MCF 10A (cell line): ENCODE measurements at regions not wholly inside any gene's neighbourhood (a gene's known extent, or its start where the extent isn't known, plus 50 kb on each side); places are given as distances from the start of the nearest gene placed in this dataset.

Experiments
- BruUV-seq: library from RNA; stranded (reverse); fragments of 400-500 nt; replicated peaks from 2 replicates; lab custom pipeline; 2021; lab: Mats Ljungman, UMichigan
- CTCF ChIA-PET: fragments of 300-600 bp; sonication (Branson Sonifier 250); formaldehyde crosslinking; extraction: SDS; loops from one replicate; lab custom pipeline; 2021; ENCODE audit warnings: antibody characterized with exemption, inconsistent platforms; lab: Yijun Ruan, JAX
- POLR2A ChIA-PET: fragments of 300-600, 350-650 bp; sonication (Branson Sonifier 250); formaldehyde crosslinking; extraction: SDS; loops from one replicate; lab custom pipeline; 2020; ENCODE audit warnings: antibody characterized with exemption, inconsistent platforms; lab: Yijun Ruan, JAX
- DNase-seq: peaks from one replicate; pipeline ENCODE4 v3.0.0-alpha.2; 2018; ENCODE audit not compliant: unreplicated experiment
- H3K27ac Mint-ChIP-seq: one replicate; pipeline ENCODE4 v1.8.0; 2022; ENCODE audit warnings: mild to moderate bottlenecking, low read depth, mixed read lengths; ENCODE audit not compliant: unreplicated experiment
- H3K27me3 Mint-ChIP-seq: one replicate; pipeline ENCODE4 v1.8.0; 2022; ENCODE audit warnings: mixed read lengths; ENCODE audit not compliant: insufficient read depth, unreplicated experiment
- H3K36me3 Mint-ChIP-seq: one replicate; pipeline ENCODE4 v1.8.0; 2022; ENCODE audit warnings: mild to moderate bottlenecking, moderate library complexity, mixed read lengths; ENCODE audit not compliant: insufficient read depth, unreplicated experiment
- H3K4me1 Mint-ChIP-seq: one replicate; pipeline ENCODE4 v1.8.0; 2022; ENCODE audit warnings: mixed read lengths; ENCODE audit not compliant: insufficient read depth, unreplicated experiment
- H3K4me3 Mint-ChIP-seq: one replicate; pipeline ENCODE4 v1.8.0; 2022; ENCODE audit warnings: mild to moderate bottlenecking, moderate library complexity, mixed read lengths; ENCODE audit not compliant: unreplicated experiment
- H3K9me3 Mint-ChIP-seq: one replicate; pipeline ENCODE4 v1.8.0; 2022; ENCODE audit warnings: mixed read lengths; ENCODE audit not compliant: unreplicated experiment
- CTCF ChIP-seq: fragments of 200-600 bp; IDR thresholded peaks from one replicate; pipeline ENCODE4 v1.8.0; 2022; ENCODE audit warnings: antibody characterized with exemption, mild to moderate bottlenecking; ENCODE audit not compliant: unreplicated experiment
- intact Hi-C: fragments of 100-400 bp; cut with micrococcal nuclease; formaldehyde crosslinking; loops from 2 replicates; pipeline ENCODE4 v1.14.1; 2022

- no peak overlapping the region for H3K27ac Mint-ChIP-seq
- H3K9me3 Mint-ChIP-seq = no peaks in the 10 kb centered on the region
- no TSS peak for BruUV-seq
- POLR2A ChIA-PET = interaction anchor here (1.4 kb wide), 1 partner anchor 18 kb away, joined by 4 read pairs; no protein-coding TSS in a partner anchor
- intact Hi-C loops = no loop called here
- TF ChIP-seq CTCF = no peak
- H3K36me3 Mint-ChIP-seq = no peaks in the 10 kb centered on the region
- no peaks in the 10 kb centered on the region for H3K27me3 Mint-ChIP-seq
- no peak overlapping the region for H3K4me3 Mint-ChIP-seq
- CTCF ChIA-PET = interaction anchor here (0.6 kb wide), 1 partner anchor 20 kb away, joined by 3 read pairs; no protein-coding TSS in a partner anchor
- peaks cover 14% of the 10 kb centered on the region for H3K4me1 Mint-ChIP-seq
- no peak for DNase-seq
Observed at GRCh38 chr14:53615252-53615651, 341.4 kb downstream of the BMP4 start.

- ChIA-PET CTCF (interaction anchor here (0.6 to 1.2 kb wide), 6 partner anchors 21 to 1588 kb away, joined by 3 to 5 read pairs (median 3); no protein-coding TSS in a partner anchor), POLR2A (interaction anchor here (0.6 to 1.3 kb wide), 5 partner anchors 8 to 340 kb away, joined by 3 to 6 read pairs (median 3); no protein-coding TSS in a partner anchor)
- peak; percentile 53 for DNase-seq
- peak overlapping the region; percentile 16 for H3K4me3 Mint-ChIP-seq
- H3K4me1 Mint-ChIP-seq = peaks cover 17% of the 10 kb centered on the region
- no peaks in the 10 kb centered on the region for H3K36me3 Mint-ChIP-seq
- no peaks in the 10 kb centered on the region for H3K9me3 Mint-ChIP-seq
- BruUV-seq = no TSS peak
- no peak for TF ChIP-seq CTCF
- no peaks in the 10 kb centered on the region for H3K27me3 Mint-ChIP-seq
- intact Hi-C loops = no loop called here
- H3K27ac Mint-ChIP-seq = peak overlapping the region; percentile 21
Observed at GRCh38 chr14:53613404-53614253, 343.0 kb downstream of the BMP4 start.

GRCh38 chr14:53610947-53611346, 345.7 kb downstream of the BMP4 start:
- ChIA-PET POLR2A (no interaction called here), CTCF (no interaction called here)
- BruUV-seq = no TSS peak
- Mint-ChIP-seq H3K27ac (no peak overlapping the region), H3K27me3 (no peaks in the 10 kb centered on the region), H3K36me3 (no peaks in the 10 kb centered on the region), H3K9me3 (no peaks in the 10 kb centered on the region), H3K4me3 (no peak overlapping the region), H3K4me1 (peaks cover 29% of the 10 kb centered on the region)
- DNase-seq = no peak
- TF ChIP-seq CTCF = no peak
- intact Hi-C loops = no loop called here

GRCh38 chr14:53609009-53609408, 347.6 kb downstream of the BMP4 start:
- ChIA-PET CTCF (no interaction called here), POLR2A (interaction anchor here (0.6 to 1.4 kb wide), 6 partner anchors 11 to 344 kb away, joined by 3 to 5 read pairs (median 4); no protein-coding TSS in a partner anchor)
- BruUV-seq = no TSS peak

More at GRCh38 chr14:53609009-53609408, 347.6 kb downstream of the BMP4 start:
- Mint-ChIP-seq H3K36me3 (no peaks in the 10 kb centered on the region), H3K27ac (no peak overlapping the region), H3K9me3 (no peaks in the 10 kb centered on the region), H3K4me3 (no peak overlapping the region), H3K27me3 (no peaks in the 10 kb centered on the region), H3K4me1 (peaks cover 27% of the 10 kb centered on the region)
- DNase-seq = no peak
- TF ChIP-seq CTCF = no peak
- intact Hi-C loops = no loop called here
